ENCODE measurements at regions not wholly inside any gene's neighbourhood (a gene's known extent, or its start where the extent isn't known, plus 50 kb on each side); places are given as distances from the start of the nearest gene placed in this dataset.

- TF ChIP-seq CTCF (IDR thresholded peaks at IDR 0.05; ENCODE audit: poor library complexity) (no peak), EZH2phosphoT487 (IDR thresholded peaks at IDR 0.05; ENCODE audit: low read depth, severe bottlenecking, unreplicated experiment) (no peak)
These were observed 114.4 kb upstream of the IRX6 start for GRCh38 chr16:55209626-55210025.
